Right renal cortex interstitium (tissue), 3 donors: ENCODE measurements at regions not wholly inside any gene's neighbourhood (a gene's known extent, or its start where the extent isn't known, plus 50 kb on each side); places are given as distances from the start of the nearest gene placed in this dataset.

Source experiments
- DNase-seq, 3 donors: peaks; one replicate each; pipeline ENCODE4 v3.0.0-alpha.2; 2013; ENCODE audit warnings: low read depth in 3 of 3, low spot score in 2 of 3

DNA sequence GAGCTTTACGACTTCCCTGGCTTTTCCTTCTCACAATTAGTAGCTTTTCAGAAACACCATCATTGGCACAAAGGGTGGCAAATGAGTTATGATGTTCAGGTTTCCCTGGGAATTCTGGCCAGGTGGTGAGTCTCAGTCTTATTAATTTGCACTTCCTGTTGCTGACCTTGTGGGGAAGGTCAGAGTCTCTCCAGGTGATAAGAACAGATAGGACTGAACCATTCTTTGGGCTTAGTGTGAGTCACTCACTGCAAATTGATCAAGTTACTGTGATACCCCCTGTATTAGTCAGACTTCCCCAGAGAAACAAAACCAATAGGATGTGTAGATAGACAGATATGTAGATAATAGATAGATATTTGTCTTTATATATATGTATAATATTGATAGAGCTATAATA lies 53.8 kb upstream of the RANBP3L start:
- no peak for DNase-seq

DNA sequence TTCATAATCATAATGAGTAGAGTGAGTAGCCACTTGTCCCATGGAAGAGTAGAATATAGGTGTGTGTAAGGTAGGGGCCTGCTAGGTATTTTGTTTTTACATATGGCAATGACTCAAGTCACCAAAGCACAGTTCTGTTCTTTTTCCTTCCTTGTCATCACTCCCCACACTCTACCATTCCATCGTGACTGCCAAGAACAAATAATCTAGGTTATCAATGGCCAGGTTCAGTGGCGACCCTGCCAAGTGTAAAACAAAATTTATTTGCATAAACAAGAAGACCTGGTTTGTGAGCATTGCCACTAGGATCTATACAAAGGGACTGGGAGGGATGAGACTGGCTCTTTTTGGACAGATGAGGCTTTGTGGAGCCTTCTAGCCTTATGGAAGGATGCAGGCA lies 55.2 kb upstream of the RANBP3L start:
- DNase-seq: no peak

DNA sequence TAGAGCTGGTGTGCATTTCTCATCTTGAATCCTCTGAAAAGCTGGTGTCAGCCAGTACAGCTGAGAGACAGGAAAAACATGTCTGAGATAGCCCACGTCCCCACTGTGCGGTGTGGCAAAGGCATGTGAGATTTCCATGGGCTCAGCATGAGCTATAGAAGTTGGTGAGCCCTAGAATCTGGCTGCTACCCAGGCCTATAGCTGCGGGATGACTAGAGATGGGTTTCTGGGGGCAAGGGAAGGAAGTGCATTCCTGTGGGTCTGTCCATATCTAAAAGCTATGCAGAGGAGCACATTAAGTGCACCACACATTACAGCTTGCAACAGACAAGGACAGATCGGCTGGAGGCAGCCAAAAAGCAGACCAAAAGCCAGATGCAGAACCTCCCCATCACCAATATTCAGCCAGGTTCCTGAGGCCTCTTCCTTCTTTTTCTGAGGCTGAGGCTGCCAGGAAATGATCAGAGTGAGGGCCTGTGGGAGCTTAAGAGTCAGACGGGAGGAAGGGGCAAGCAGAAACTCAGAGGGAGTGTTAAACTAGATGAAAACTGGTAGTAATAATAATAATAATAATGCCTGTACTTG lies 55.8 kb upstream of the RANBP3L start:
- DNase-seq: no peak

DNA sequence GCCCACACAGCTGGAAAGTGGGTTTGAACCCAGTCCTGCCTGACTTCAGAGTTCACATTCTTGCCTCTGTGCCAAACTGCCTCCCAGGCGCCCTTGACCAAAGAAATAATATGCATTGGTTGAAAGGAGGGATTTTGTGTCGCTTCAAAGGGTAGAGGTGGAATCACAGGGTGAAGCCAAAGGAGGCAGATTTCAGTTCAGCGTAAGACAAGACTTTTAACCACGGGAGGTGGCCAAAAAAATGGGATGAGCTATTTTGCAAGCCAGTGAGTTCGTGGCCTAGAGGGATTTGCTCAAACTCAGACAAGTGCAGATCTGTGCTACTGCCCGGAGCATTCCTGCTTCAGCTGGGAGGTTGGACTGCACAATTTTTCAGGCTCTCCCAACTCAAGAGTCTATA lies 57.6 kb upstream of the RANBP3L start:
- DNase-seq: no peak

DNA sequence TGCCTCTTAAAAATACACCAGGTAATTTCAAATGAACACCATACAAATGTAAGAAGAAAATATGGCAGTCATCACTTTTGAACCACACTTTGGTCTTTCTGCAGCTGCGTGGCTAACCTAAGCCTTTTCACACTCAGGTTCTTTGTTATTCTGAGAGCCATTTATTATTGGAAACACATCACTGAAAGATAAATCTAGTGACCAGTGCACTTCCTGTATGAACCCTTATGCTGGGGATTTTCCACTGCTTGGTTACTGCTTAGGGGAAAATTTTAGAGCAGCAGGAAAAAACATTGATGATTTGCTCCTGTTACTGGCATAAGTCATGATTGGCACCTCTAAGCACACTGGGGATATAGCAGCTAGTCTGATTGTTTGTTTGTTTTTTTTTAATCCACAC lies 58.6 kb upstream of the RANBP3L start:
- no peak for DNase-seq

DNA sequence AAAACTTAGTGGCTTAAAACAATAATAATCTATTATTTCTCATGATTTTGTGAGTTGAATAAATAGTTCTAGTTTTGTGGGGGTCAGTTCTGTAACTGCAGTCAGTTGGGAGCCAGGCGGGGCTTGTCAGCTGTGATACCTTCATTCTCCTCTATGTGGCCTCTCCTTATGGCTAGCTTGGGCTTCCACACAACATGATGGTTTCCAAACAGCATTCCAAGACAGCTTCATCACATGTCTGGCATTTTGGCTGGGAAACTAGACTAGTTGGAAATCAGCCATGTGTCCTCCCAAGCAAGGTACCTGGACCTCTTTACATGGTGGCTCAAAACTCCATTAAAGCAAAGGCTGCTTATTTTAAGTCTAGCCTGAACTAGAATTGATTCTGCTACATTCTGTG lies 61.4 kb upstream of the RANBP3L start:
- DNase-seq: no peak

DNA sequence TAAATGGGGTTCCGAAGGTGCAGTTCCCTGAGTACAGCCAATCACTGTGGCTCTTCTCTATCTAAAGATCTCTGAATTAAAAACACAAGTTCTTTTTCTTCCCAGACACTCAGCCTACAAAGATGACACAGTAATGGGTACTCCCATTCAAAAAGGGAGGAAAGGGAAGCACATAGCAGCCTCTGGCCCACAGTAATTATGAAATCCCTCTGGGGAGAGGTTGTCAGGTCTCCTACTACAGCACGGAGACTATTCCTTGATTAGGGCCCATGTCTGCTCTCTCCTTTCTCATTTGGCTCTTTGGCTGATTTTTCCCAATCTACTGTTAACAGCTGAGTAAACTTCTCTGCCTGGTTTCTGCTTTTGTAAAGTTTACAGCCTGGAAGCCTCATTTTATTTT lies 62.0 kb upstream of the RANBP3L start:
- DNase-seq: no peak

DNA sequence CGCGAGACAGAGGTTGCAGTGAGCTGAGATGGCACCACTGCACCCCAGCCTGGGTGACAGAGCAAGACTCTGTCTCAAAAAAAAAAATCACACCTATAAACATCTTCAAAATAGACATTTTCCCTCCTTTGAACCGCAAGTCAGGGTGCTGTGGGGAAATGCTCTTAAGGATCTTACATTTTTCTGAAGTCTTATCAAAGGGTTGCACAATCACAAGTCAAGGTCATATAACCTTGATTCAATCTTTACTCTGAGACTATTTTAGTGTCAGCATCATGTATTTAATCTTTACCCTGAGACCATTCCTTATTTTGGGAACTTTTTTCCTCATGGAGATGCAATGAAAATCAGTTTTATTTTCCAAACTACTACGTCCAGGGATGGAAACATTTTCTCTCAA lies 62.8 kb upstream of the RANBP3L start:
- DNase-seq: no peak

DNA sequence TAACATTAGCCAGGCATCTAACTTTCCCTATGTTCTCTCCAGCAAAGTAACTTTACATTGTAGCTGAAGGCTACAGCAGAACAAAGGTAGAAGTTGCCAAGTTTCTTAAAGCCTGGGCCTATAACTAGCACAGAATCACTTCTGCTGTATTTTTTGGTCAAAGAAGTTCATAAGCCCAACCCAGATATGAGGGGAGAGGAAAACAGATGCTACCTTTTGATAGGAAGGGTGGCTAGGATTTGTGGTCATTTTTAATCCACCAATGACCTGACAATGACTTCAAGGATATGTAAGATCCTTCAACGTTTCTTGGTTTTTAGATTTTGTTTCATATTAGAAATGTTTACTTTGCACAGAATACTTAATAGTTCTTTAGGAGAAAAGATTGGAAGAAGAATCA lies 64.2 kb upstream of the RANBP3L start:
- no peak for DNase-seq

DNA sequence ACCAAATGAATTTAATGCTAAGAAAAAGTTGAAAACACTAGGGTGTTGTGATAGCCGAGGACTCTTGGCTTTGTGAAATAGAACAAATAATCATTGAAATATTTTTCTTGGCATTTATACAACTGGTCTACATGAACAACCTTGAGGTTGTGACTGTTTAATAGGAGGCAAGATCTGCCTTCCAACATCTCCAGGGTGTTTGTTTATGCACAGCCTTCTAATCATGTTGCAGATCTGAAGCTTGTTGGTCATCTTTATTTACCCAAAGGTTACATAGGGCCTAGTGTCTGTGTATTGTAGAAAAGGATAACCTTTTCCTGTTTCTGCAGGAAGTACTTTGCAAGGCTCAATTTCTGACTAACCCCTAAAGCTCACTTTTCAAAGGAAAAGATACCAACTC lies 65.2 kb upstream of the RANBP3L start:
- no peak for DNase-seq

DNA sequence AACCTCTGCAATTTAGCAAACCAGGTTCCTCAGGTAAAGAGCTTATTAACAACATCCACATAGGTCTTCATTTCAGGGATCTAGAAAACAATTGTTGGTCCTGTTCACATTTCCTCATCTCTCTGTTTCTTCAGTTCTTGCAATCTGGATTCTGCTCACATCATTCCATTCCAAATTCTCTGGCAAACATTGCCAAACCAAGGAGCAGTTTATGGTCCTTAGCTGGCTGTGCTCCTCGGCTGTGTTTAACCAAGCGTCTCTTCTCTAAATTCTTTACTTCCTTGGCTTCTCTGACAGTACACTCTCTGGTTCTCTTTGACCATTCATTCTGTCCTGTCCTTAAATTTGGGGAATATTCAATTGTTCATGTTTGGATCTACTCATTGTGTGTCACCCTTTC lies 65.8 kb upstream of the RANBP3L start:
- no peak for DNase-seq

DNA sequence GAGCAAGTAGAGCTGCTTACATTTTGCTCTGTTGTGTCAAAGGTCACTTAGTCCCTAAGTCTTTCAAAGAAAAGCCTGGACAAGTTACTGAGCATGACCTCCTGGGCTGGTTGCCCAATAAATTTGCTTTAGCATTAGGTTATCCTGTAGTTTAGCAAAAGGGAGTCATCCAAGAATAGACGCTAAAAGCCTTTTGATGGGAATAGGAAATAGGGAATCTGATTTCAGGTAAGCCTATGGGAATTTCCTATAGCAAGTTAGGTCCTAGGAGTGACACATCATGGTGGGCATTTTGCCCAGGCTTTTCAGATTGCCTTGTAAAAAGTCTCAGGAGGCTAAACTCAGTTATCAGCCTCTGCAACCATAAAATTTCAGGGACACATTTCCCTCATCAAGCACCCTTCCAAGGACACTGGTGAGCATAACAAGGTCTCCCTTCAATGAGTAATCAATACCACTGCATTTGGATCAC lies 67.6 kb upstream of the RANBP3L start:
- DNase-seq: no peak

DNA sequence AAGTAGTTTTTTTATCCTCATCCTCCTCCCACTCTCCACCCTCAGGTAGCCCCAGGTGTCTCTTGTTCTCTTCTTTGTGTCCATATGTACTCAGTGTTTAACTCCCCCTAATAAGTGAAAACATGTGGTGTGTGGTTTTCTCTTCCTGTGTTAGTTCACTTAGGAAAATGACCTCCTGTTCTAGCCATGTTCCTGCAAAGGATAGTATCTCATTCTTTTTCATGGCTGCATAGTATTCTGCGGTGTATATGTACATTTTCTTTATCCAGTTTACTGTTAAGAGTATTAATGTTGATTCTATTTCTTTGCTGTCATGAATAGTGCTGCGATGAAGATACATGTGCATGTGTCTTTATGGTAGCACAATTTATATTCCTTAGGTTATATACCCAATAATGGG lies 68.4 kb upstream of the RANBP3L start:
- DNase-seq: no peak

DNA sequence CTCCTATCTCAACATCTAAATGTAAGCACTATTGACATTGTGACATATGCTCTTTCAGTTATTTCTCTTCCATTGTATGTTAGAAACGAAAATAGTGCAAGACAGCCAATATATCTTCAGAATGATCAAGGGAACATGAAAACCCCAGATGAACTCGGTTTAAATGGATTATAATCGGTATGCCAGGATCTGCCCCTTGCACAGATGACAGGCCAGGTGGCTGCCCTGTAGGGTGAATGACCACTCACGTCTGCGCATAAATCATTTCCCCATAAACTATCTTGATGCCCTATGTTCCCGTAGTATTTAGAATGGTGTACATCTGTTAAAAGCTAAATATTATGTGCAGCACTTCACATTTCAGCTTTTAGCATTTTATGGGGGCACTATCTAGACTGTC lies 69.7 kb upstream of the RANBP3L start:
- no peak for DNase-seq

DNA sequence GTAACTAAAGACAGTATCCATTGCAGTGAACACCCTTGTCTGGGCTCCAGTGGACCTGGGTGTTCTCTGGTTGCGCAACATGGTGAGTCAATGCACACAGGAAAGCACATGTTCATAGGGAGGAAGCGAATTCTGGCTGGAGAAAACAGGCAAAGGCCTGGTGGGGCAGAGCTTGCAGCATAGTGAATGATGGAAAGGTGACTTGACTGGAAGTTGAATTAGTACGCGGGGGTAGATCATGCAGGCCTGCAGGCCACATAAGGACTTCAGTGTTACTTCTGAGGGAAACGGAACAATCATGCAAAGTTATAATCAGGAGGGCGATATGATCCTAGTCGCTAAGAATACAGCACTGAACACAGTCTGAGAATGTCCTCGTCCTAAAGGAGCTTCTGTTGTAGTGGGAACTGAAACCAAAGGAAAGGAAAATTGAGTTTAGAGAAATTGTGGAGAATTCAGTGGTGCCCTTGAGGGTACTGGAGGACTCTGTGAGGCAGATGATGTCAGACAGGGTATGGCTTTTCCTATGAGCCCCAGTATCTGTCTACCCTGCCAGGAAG lies 71.9 kb upstream of the RANBP3L start:
- no peak for DNase-seq

DNA sequence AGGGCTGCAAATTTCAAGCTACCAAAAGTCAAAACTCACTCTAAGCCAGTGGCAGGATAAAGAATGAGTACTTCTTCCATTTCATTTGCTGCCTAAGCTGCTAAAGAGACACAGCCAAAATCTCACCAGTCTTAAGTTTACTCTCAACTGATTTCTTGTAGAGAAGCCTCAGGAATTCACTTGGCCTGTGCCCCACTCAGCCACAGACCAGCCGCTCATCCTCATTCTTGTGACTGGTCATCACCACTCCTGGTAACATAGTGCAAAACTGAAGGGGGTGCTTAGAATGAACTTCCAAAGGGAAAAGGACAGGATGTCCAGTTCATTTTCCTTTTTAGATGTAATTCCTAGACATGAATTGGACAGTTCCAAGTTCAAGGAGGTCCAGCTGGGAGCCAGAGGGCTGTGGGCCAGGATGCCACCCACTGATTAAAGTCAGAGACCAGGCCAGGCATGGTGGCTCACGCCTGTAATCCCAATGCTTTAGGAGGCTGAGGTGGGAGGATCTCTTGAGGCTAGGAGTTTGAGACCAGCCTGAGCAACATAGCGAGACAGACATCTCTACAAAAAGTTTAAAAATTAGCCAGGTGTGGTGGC lies 72.7 kb upstream of the RANBP3L start:
- no peak for DNase-seq

DNA sequence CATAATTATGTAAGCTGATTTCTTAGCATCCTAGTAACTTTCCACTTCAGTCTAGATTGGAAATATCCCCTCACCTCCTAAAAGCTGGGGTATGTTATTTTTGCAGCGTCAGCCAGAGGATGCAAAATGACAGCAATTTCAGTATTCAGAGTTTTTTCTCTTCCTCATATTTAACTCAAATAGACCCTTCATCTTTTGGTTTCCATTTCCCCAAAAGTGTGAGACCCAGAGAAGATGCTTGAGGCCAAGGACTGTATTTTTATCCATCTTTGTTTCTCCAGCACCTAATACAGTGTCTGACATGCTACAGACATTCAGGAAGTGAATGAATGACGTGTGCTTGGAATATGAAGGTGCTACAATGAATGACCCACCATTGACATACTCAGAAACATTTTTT lies 75.5 kb upstream of the RANBP3L start:
- no peak for DNase-seq

DNA sequence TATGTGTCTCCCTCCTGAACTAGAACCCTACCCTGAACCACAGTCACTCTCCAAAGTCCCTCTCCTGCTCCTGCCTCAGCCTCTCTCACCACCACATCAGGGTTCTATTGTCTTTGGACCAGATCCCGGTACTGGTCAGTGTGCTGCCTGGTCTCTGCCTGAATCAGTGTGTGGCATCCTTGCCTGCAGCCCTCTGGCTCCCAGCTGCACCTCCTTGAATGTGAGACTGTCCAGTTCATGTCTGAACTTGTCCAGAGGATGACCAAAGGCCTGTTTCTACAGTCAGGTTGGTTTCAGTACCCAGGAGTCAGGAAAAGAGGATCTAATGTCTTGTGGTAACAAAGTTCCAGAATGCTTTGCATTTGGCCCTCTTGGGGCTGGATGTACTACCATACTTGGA lies 76.8 kb upstream of the RANBP3L start:
- DNase-seq: no peak

DNA sequence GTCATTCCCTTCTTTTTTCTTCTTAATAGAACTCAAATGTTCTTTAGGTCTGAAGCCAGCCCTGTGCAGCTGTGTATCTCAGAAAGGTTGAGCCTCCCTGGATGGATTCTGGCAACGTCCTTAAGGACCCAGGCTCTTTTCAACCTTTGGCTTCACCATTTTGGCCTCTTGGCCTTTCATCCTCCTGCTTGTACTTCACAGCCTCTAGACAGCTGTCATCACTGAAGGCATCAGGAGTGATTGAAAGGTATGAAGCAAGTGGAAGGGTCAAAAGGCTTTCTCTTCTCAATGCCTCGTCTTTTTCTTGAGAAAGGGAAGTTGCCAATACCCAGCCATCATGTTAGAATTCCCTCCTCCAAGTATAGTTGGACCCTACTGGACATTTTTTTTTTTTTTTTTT lies 81.2 kb upstream of the RANBP3L start:
- no peak for DNase-seq

DNA sequence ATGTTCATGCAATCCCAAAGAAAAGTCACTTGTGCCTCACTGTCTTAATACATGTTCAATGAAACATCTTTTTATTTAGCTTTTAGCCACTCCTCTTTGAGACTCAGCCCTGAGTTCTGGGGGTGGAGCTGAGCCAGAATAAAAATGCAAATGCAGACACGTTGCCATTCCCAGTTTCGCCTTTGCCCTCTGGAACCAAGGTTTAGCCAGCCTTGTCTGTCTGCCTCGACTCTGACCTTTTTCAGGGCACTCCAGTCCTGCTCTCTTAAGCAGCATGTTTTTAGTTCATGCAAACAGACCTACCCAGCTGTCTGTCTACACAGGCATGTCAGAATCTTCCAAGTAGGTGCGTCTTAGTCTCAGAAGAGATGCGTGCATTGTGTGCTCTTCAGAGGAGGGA lies 82.2 kb upstream of the RANBP3L start:
- DNase-seq: no peak

DNA sequence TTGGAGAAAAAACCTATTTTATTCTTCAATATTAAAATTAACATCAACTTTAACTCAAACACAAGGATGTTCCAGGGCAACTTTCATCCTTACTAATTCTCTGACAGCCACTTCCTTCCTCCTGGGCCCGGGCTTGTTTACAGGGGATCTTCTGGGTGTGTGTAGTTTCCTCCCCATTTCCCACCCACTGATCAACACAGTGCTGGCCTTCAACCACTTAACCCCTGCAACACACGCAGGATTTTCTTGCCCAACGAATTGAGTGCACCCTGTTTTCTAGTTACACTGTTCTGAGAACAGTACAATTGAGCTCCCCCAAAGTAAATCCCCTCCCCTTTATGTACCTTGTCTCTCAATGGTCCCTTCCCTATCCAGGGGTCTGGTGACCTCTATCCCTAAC lies 83.1 kb upstream of the RANBP3L start:
- DNase-seq: no peak

DNA sequence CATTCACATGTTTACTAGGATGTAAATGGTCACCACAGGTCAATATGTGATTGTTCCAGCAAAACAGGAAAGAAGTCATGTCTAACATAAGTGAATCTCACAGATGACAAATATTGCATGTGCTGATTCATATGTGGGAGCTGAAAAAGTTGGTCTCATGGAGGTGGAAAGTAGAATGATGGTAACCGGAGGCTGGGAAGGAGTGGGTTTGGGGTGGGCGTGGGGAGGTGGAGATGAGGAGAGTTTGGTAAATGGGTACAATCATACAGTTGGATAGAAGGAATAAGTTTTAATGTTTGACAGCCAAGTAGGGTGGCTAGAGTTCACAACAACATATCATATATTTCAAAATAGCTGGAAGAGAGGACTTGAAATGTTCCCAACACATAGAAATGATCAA lies 83.8 kb upstream of the RANBP3L start:
- no peak for DNase-seq

DNA sequence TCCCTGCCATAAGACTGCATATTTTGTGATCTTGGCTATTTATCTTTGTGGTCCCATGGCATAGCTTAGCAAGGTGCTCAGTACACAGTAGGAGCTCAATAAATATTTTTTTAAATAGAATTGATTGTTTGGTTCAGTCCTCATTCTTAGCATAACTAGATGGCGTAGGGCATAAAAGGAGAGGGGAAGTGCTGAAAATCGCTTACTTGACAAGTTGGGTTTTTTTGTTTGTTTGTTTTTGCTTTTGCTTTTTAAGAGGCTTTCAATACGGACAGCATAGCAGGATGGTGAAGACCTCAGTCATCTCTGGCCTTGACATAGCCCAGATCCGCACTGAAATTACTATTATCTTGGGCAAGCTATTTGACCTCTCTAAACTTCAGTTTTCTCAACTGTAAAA lies 86.6 kb upstream of the RANBP3L start:
- DNase-seq: no peak
